ENCODE measurements at regions not wholly inside any gene's neighbourhood (a gene's known extent, or its start where the extent isn't known, plus 50 kb on each side); places are given as distances from the start of the nearest gene placed in this dataset.

DNA sequence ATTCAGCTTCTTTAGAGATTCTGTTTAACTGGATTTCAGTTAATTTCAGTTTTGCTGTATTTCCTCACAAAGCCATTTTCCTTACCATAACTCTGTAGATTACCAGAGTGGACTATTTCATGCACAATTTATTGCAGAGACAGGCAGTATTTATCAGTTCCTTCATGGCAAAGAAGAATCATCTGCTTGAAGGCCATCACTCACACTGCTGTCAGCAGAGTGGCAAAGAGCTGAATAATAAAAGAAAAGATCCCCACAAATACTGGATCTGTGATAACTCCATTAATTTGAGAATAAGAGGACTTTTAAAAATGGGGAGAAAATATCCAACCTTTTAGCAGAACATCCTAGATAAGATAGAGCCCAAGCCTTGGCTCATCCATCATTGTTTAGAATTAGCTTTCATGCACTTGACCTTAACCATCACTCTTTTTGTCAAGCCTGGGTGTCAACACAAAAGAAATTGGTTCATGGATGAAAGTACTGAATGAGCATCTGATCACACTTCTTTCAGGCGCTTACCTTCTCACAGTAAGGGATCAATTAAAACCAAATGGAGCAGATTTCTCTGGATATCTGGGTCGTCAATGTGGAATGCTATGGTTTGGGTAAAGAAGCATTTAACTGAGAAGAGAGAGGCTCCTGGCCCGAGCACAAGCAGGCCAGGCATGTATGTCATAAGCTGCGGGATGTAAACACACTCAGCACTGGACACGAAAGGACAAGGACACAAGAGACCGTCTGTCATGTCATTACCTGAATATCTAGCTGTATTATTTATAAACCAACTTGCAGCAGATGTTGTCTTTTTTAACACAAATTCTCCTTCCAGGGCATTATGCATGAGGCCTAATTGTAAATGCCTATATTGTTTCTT, 376.2 kb downstream of the ZNF521 start:
- H3K4me3 ChIP-seq (ENCODE audit: low read depth, low read length) = no peak overlapping the region
- H2BK12ac ChIP-seq (ENCODE audit: low read length) = no peak overlapping the region
- no peak overlapping the region for H4K91ac ChIP-seq (ENCODE audit: low read depth, low read length)
- H3K18ac ChIP-seq (ENCODE audit: low read length) = no peak overlapping the region
- H3K79me1 ChIP-seq (ENCODE audit: low read length) = no peaks in the 10 kb centered on the region
- H3K14ac ChIP-seq (ENCODE audit: low read length) = no peak overlapping the region
- WGBS (ENCODE audit: extremely low coverage, insufficient coverage, insufficient read length) = no CpG with 5 or more reads among the region's 6 CpGs
- H3K4me1 ChIP-seq (ENCODE audit: control insufficient read depth in 1 of 2, insufficient read depth in 2 of 2, low read length in 2 of 2) = no peaks in the 10 kb centered on the region
- H3K79me2 ChIP-seq (ENCODE audit: control insufficient read depth, insufficient read depth, low read length, poor library complexity) = no peaks in the 10 kb centered on the region
- no peak overlapping the region for H3K4me2 ChIP-seq (ENCODE audit: low read length)
- no peaks in the 10 kb centered on the region for H3K27me3 ChIP-seq (ENCODE audit: insufficient read depth, low read length)
- no peaks in the 10 kb centered on the region for H3K9me3 ChIP-seq (ENCODE audit: insufficient read depth, low read depth, low read length)
- H2AK5ac ChIP-seq (ENCODE audit: low read length) = no peak overlapping the region
- no peak for DNase-seq
- no peak overlapping the region for H2BK5ac ChIP-seq (ENCODE audit: low read depth, low read length, poor library complexity)
- H3K36me3 ChIP-seq (ENCODE audit: control insufficient read depth in 1 of 2, insufficient read depth in 2 of 2, low read length in 2 of 2) = no peaks in the 10 kb centered on the region
- no peak overlapping the region for H4K12ac ChIP-seq (ENCODE audit: low read depth, low read length)
- H3K4ac ChIP-seq (ENCODE audit: low read depth, low read length) = no peak overlapping the region
- H3K23ac ChIP-seq (ENCODE audit: low read length) = no peak overlapping the region
- H3K27ac ChIP-seq (ENCODE audit: low read depth, low read length) = no peak overlapping the region
- H3K9ac ChIP-seq (ENCODE audit: low read length) = no peak overlapping the region
- no peak overlapping the region for H2BK120ac ChIP-seq (ENCODE audit: insufficient read depth, low read length, poor library complexity)
- H4K8ac ChIP-seq (ENCODE audit: low read depth, low read length) = no peak overlapping the region
- no peak overlapping the region for H2AFZ ChIP-seq (ENCODE audit: insufficient read depth, low read length, poor library complexity)

DNA sequence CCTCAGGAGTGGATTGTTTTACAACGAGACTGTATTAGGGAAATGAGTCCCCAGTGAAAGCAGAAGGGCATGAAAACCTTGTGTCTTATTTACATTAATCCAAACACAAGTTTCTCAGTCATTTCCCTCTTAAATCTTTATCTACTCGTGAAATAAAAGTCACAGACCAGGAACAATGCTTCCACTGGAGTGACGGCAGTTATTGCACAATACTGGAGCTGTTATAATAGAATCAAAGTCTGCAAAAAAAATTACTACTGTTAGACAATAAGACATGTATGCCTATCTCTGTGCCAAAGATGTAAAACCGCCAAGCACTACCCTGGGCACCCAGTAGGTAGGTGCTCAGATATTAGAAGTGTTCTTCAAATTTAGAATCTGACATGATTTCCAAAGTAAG, 375.5 kb downstream of the ZNF521 start:
- Histone ChIP-seq H3K27ac (ENCODE audit: low read depth, low read length) (no peak overlapping the region), H3K4me1 (ENCODE audit: control insufficient read depth in 1 of 2, insufficient read depth in 2 of 2, low read length in 2 of 2) (no peaks in the 10 kb centered on the region), H4K8ac (ENCODE audit: low read depth, low read length) (no peak overlapping the region), H3K18ac (ENCODE audit: low read length) (no peak overlapping the region), H3K4ac (ENCODE audit: low read depth, low read length) (no peak overlapping the region), H3K4me2 (ENCODE audit: low read length) (no peak overlapping the region), H3K9ac (ENCODE audit: low read length) (no peak overlapping the region), H2BK5ac (ENCODE audit: low read depth, low read length, poor library complexity) (no peak overlapping the region), H4K91ac (ENCODE audit: low read depth, low read length) (no peak overlapping the region), H2BK120ac (ENCODE audit: insufficient read depth, low read length, poor library complexity) (no peak overlapping the region), H3K4me3 (ENCODE audit: low read depth, low read length) (no peak overlapping the region), H3K14ac (ENCODE audit: low read length) (no peak overlapping the region), H2AK5ac (ENCODE audit: low read length) (no peak overlapping the region), H3K9me3 (ENCODE audit: insufficient read depth, low read depth, low read length) (no peaks in the 10 kb centered on the region), H3K36me3 (ENCODE audit: control insufficient read depth in 1 of 2, insufficient read depth in 2 of 2, low read length in 2 of 2) (no peaks in the 10 kb centered on the region), H3K79me2 (ENCODE audit: control insufficient read depth, insufficient read depth, low read length, poor library complexity) (no peaks in the 10 kb centered on the region), H3K79me1 (ENCODE audit: low read length) (no peaks in the 10 kb centered on the region), H2AFZ (ENCODE audit: insufficient read depth, low read length, poor library complexity) (no peak overlapping the region), H3K23ac (ENCODE audit: low read length) (no peak overlapping the region), H3K27me3 (ENCODE audit: insufficient read depth, low read length) (no peaks in the 10 kb centered on the region), H2BK12ac (ENCODE audit: low read length) (no peak overlapping the region), H4K12ac (ENCODE audit: low read depth, low read length) (no peak overlapping the region)
- no CpG with 5 or more reads among the region's 4 CpGs for WGBS (ENCODE audit: extremely low coverage, insufficient coverage, insufficient read length)
- no peak for DNase-seq

DNA sequence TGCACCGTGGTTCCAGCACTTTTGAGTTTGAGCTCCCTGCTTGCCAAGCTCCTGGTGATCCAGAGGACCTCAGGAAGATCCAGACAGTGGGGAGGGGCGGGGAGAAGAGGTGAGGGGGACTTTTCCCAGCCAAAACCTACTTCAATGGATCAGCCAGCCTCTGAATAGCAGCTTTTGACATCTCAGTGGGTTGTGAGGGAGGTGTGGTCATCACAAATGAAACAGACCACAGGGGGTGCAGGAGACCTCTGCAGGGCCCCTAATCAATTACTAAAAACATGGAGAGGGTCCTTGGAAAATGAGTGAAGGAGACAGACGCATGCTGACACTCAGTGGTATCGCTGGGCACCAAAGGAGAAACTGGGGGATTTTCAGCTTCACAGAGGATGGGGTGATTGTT, 372.7 kb downstream of the ZNF521 start:
- H3K23ac ChIP-seq (ENCODE audit: low read length) = no peak overlapping the region
- H4K91ac ChIP-seq (ENCODE audit: low read depth, low read length) = no peak overlapping the region
- H3K79me2 ChIP-seq (ENCODE audit: control insufficient read depth, insufficient read depth, low read length, poor library complexity) = no peaks in the 10 kb centered on the region
- no peak overlapping the region for H2AK5ac ChIP-seq (ENCODE audit: low read length)
- no peaks in the 10 kb centered on the region for H3K9me3 ChIP-seq (ENCODE audit: insufficient read depth, low read depth, low read length)
- no peak overlapping the region for H3K4me2 ChIP-seq (ENCODE audit: low read length)
- WGBS (ENCODE audit: extremely low coverage, insufficient coverage, insufficient read length) = no CpG with 5 or more reads among the region's 4 CpGs
- H3K14ac ChIP-seq (ENCODE audit: low read length) = no peak overlapping the region
- no peaks in the 10 kb centered on the region for H3K27me3 ChIP-seq (ENCODE audit: insufficient read depth, low read length)
- H2AFZ ChIP-seq (ENCODE audit: insufficient read depth, low read length, poor library complexity) = no peak overlapping the region
- no peak overlapping the region for H4K8ac ChIP-seq (ENCODE audit: low read depth, low read length)
- no peak overlapping the region for H2BK12ac ChIP-seq (ENCODE audit: low read length)
- no peak overlapping the region for H3K18ac ChIP-seq (ENCODE audit: low read length)
- H2BK5ac ChIP-seq (ENCODE audit: low read depth, low read length, poor library complexity) = no peak overlapping the region
- no peaks in the 10 kb centered on the region for H3K4me1 ChIP-seq (ENCODE audit: control insufficient read depth in 1 of 2, insufficient read depth in 2 of 2, low read length in 2 of 2)
- H4K12ac ChIP-seq (ENCODE audit: low read depth, low read length) = no peak overlapping the region
- DNase-seq = no peak
- no peak overlapping the region for H3K9ac ChIP-seq (ENCODE audit: low read length)
- H3K79me1 ChIP-seq (ENCODE audit: low read length) = no peaks in the 10 kb centered on the region
- no peak overlapping the region for H3K4ac ChIP-seq (ENCODE audit: low read depth, low read length)
- H3K27ac ChIP-seq (ENCODE audit: low read depth, low read length) = no peak overlapping the region
- no peak overlapping the region for H2BK120ac ChIP-seq (ENCODE audit: insufficient read depth, low read length, poor library complexity)
- no peak overlapping the region for H3K4me3 ChIP-seq (ENCODE audit: low read depth, low read length)
- no peaks in the 10 kb centered on the region for H3K36me3 ChIP-seq (ENCODE audit: control insufficient read depth in 1 of 2, insufficient read depth in 2 of 2, low read length in 2 of 2)

DNA sequence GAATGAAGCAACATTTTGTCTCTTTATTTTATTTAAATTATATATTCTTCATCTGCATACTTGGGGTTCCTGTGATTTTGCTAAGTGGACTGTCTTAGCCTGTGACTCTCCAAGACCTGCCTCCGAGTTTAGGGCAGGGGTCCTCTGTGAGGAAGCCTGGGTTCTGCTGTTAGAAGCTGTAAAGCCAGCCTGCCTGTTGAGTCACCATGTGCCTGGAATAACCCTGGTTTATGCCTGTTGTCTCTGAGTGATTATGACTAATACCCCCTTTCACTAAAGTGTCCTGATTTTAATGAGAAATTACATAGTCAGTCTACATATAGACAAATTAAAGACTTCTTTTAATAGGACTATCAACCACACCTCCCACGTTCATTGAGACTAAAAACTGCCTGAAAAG, 369.1 kb downstream of the ZNF521 start:
- no peak overlapping the region for H3K18ac ChIP-seq (ENCODE audit: low read length)
- H2AFZ ChIP-seq (ENCODE audit: insufficient read depth, low read length, poor library complexity) = no peak overlapping the region
- no peak overlapping the region for H2BK5ac ChIP-seq (ENCODE audit: low read depth, low read length, poor library complexity)
- H3K79me1 ChIP-seq (ENCODE audit: low read length) = no peaks in the 10 kb centered on the region
- no peak overlapping the region for H4K8ac ChIP-seq (ENCODE audit: low read depth, low read length)
- H3K36me3 ChIP-seq (ENCODE audit: control insufficient read depth in 1 of 2, insufficient read depth in 2 of 2, low read length in 2 of 2) = no peaks in the 10 kb centered on the region
- no peaks in the 10 kb centered on the region for H3K79me2 ChIP-seq (ENCODE audit: control insufficient read depth, insufficient read depth, low read length, poor library complexity)
- no peaks in the 10 kb centered on the region for H3K27me3 ChIP-seq (ENCODE audit: insufficient read depth, low read length)
- no peak overlapping the region for H3K4me2 ChIP-seq (ENCODE audit: low read length)
- no peak overlapping the region for H2BK120ac ChIP-seq (ENCODE audit: insufficient read depth, low read length, poor library complexity)
- no peak overlapping the region for H2BK12ac ChIP-seq (ENCODE audit: low read length)
- no peak for DNase-seq
- H3K4me3 ChIP-seq (ENCODE audit: low read depth, low read length) = no peak overlapping the region
- H3K14ac ChIP-seq (ENCODE audit: low read length) = no peak overlapping the region
- H3K23ac ChIP-seq (ENCODE audit: low read length) = no peak overlapping the region
- H2AK5ac ChIP-seq (ENCODE audit: low read length) = no peak overlapping the region
- H4K12ac ChIP-seq (ENCODE audit: low read depth, low read length) = no peak overlapping the region
- peaks cover 0 to 4% of the 10 kb centered on the region in 2 experiments for H3K4me1 ChIP-seq (ENCODE audit: control insufficient read depth in 1 of 2, insufficient read depth in 2 of 2, low read length in 2 of 2)
- no peak overlapping the region for H4K91ac ChIP-seq (ENCODE audit: low read depth, low read length)
- no peak overlapping the region for H3K4ac ChIP-seq (ENCODE audit: low read depth, low read length)
- WGBS (ENCODE audit: extremely low coverage, insufficient coverage, insufficient read length) = no CpG with 5 or more reads among the region's 2 CpGs
- no peak overlapping the region for H3K27ac ChIP-seq (ENCODE audit: low read depth, low read length)
- H3K9me3 ChIP-seq (ENCODE audit: insufficient read depth, low read depth, low read length) = no peaks in the 10 kb centered on the region
- H3K9ac ChIP-seq (ENCODE audit: low read length) = no peak overlapping the region
